ENCODE measurements at regions not wholly inside any gene's neighbourhood (a gene's known extent, or its start where the extent isn't known, plus 50 kb on each side); places are given as distances from the start of the nearest gene placed in this dataset.

- no peak for TF ChIP-seq CTCF (IDR thresholded peaks at IDR 0.05)
- H3K36me3 ChIP-seq = no peaks in the 10 kb centered on the region
- no peaks in the 10 kb centered on the region for H3K27me3 ChIP-seq
- intact Hi-C loops (cut with DNase I; ENCODE audit: low total_unique reads) = no loop called here
- H3K27ac ChIP-seq = no peak overlapping the region
- H3K9me3 ChIP-seq = no peaks in the 10 kb centered on the region
- DNase-seq (ENCODE audit: low spot score in 2 of 2) = no peak
- no peaks in the 10 kb centered on the region for H3K4me1 ChIP-seq
- H3K4me3 ChIP-seq = no peak overlapping the region
Measured at GRCh38 chr10:21049482-21049881, 152.4 kb upstream of the NEBL start.

- DNase-seq (ENCODE audit: low spot score in 2 of 2) = no peak
- Histone ChIP-seq H3K4me3 (no peak overlapping the region), H3K27ac (no peak overlapping the region), H3K36me3 (no peaks in the 10 kb centered on the region), H3K27me3 (no peaks in the 10 kb centered on the region), H3K4me1 (no peaks in the 10 kb centered on the region), H3K9me3 (no peaks in the 10 kb centered on the region)
- intact Hi-C loops (cut with DNase I; ENCODE audit: low total_unique reads) = no loop called here
- no peak for TF ChIP-seq CTCF (IDR thresholded peaks at IDR 0.05)
- no peak for TF ChIP-seq POLR2AphosphoS5 (IDR thresholded peaks at IDR 0.05)
- TF ChIP-seq POLR2A (IDR thresholded peaks at IDR 0.05) = no peak
Measured at GRCh38 chr10:21048068-21048467, 151.0 kb upstream of the NEBL start.

GRCh38 chr10:21047511-21047910 is 150.4 kb upstream of the NEBL start:
- H3K27me3 ChIP-seq = no peaks in the 10 kb centered on the region
- intact Hi-C loops (cut with DNase I; ENCODE audit: low total_unique reads) = no loop called here
- no peaks in the 10 kb centered on the region for H3K9me3 ChIP-seq
- DNase-seq (ENCODE audit: low spot score in 2 of 2) = no peak
- no peaks in the 10 kb centered on the region for H3K4me1 ChIP-seq
- no peak overlapping the region for H3K4me3 ChIP-seq
- TF ChIP-seq POLR2AphosphoS5 (IDR thresholded peaks at IDR 0.05) (no peak), POLR2A (IDR thresholded peaks at IDR 0.05) (no peak), CTCF (IDR thresholded peaks at IDR 0.05) (no peak)
- no peaks in the 10 kb centered on the region for H3K36me3 ChIP-seq
- H3K27ac ChIP-seq = no peak overlapping the region

- Histone ChIP-seq H3K4me1 (no peaks in the 10 kb centered on the region), H3K9me3 (no peaks in the 10 kb centered on the region), H3K36me3 (no peaks in the 10 kb centered on the region), H3K4me3 (no peak overlapping the region), H3K27me3 (no peaks in the 10 kb centered on the region), H3K27ac (no peak overlapping the region)
- no peak for DNase-seq (ENCODE audit: low spot score in 2 of 2)
- TF ChIP-seq POLR2AphosphoS5 (IDR thresholded peaks at IDR 0.05) = no peak
- TF ChIP-seq CTCF (IDR thresholded peaks at IDR 0.05) = no peak
- no peak for TF ChIP-seq POLR2A (IDR thresholded peaks at IDR 0.05)
- intact Hi-C loops (cut with DNase I; ENCODE audit: low total_unique reads) = no loop called here
Measured at GRCh38 chr10:21047096-21047495, 150.0 kb upstream of the NEBL start.

GRCh38 chr10:21043044-21043443 is 145.9 kb upstream of the NEBL start:
- intact Hi-C loops (cut with DNase I; ENCODE audit: low total_unique reads) = loop anchor here (5.0 kb wide), 1 partner anchor 564 kb away; no protein-coding TSS in a partner anchor

More at GRCh38 chr10:21043044-21043443, 145.9 kb upstream of the NEBL start:
- no peak for DNase-seq (ENCODE audit: low spot score in 2 of 2)
- no peaks in the 10 kb centered on the region for H3K9me3 ChIP-seq
- H3K27ac ChIP-seq = no peak overlapping the region
- H3K27me3 ChIP-seq = no peaks in the 10 kb centered on the region
- no peaks in the 10 kb centered on the region for H3K4me1 ChIP-seq
- no peak overlapping the region for H3K4me3 ChIP-seq
- no peaks in the 10 kb centered on the region for H3K36me3 ChIP-seq
- TF ChIP-seq POLR2A (IDR thresholded peaks at IDR 0.05) (no peak), POLR2AphosphoS5 (IDR thresholded peaks at IDR 0.05) (no peak), CTCF (IDR thresholded peaks at IDR 0.05) (no peak)

Data from breast epithelium (tissue), 4 donors.